WTC11 (cell line): ENCODE measurements at regions not wholly inside any gene's neighbourhood (a gene's known extent, or its start where the extent isn't known, plus 50 kb on each side); places are given as distances from the start of the nearest gene placed in this dataset.

Experiments used
- ATAC-seq: fragments of 200-7000 bp; cut with Tn5 transposase; 2 replicates; pipeline ENCODE4 v1.10.0; 2021; ENCODE audit warnings: mild to moderate bottlenecking, moderate library complexity
- CTCF ChIA-PET: fragments of 300-600 bp; sonication (Branson Sonifier 250); formaldehyde crosslinking; loops from one replicate; lab custom pipeline; 2021; ENCODE audit warnings: antibody characterized with exemption; lab: Charles Lee
- POLR2A ChIA-PET: fragments of 350-600 bp; sonication (Branson Sonifier 250); formaldehyde crosslinking; loops from one replicate; lab custom pipeline; 2021; ENCODE audit warnings: antibody characterized with exemption; lab: Charles Lee
- DNase-seq: peaks from one replicate; pipeline ENCODE4 v3.0.0; 2021; ENCODE audit warnings: low spot score
- H3K27ac Mint-ChIP-seq: 2 replicates; pipeline ENCODE4 v1.8.0; 2021; ENCODE audit warnings: mixed read lengths
- H3K27me3 Mint-ChIP-seq: 2 replicates; pipeline ENCODE4 v1.8.0; 2021; ENCODE audit warnings: low read depth, mild to moderate bottlenecking, moderate library complexity, mixed read lengths
- H3K36me3 Mint-ChIP-seq: 2 replicates; pipeline ENCODE4 v1.8.0; 2021; ENCODE audit warnings: mixed read lengths
- H3K4me1 Mint-ChIP-seq: 2 replicates; pipeline ENCODE4 v1.8.0; 2022; ENCODE audit warnings: mixed read lengths
- H3K4me3 Mint-ChIP-seq: 2 replicates; pipeline ENCODE4 v1.8.0; 2021; ENCODE audit warnings: mild to moderate bottlenecking, moderate library complexity, mixed read lengths
- H3K9me3 Mint-ChIP-seq: 2 replicates; pipeline ENCODE4 v1.8.0; 2021; ENCODE audit warnings: mixed read lengths
- AR ChIP-seq: fragments of 250-450 bp; sonication (Bioruptor Pico); IDR thresholded peaks from 2 replicates; pipeline ENCODE4 v1.9.0; 2021; ENCODE audit warnings: mild to moderate bottlenecking
- CREM ChIP-seq: sonication (generic); formaldehyde crosslinking; IDR thresholded peaks from 2 replicates; pipeline ENCODE4 v1.8.1; 2022; ENCODE audit warnings: mild to moderate bottlenecking, missing genetic modification reagents, moderate library complexity
- ELF4 ChIP-seq: sonication (generic); formaldehyde crosslinking; IDR thresholded peaks from 2 replicates; pipeline ENCODE4 v1.8.1; 2022; ENCODE audit warnings: low read depth, mild to moderate bottlenecking, moderate library complexity, missing genetic modification reagents
- ERG ChIP-seq: fragments of 250-450 bp; sonication (Bioruptor Pico); IDR thresholded peaks from 2 replicates; pipeline ENCODE4 v1.8.0; 2021; ENCODE audit warnings: mild to moderate bottlenecking
- FOXK1 ChIP-seq: sonication (generic); formaldehyde crosslinking; IDR thresholded peaks from 2 replicates; pipeline ENCODE4 v1.8.0; 2022; ENCODE audit warnings: mild to moderate bottlenecking, moderate library complexity, missing genetic modification reagents
- GTF2I ChIP-seq: fragments of 250-450 bp; sonication (Bioruptor Pico); conservative IDR thresholded peaks from 2 replicates; pipeline ENCODE4 v1.4.0; 2021; ENCODE audit warnings: mild to moderate bottlenecking
- JAZF1 ChIP-seq: fragments of 250-450 bp; sonication (Bioruptor Pico); IDR thresholded peaks from 2 replicates; pipeline ENCODE4 v1.9.0; 2021; ENCODE audit warnings: moderate library complexity, mild to moderate bottlenecking, inconsistent platforms
- JUN ChIP-seq: sonication (generic); formaldehyde crosslinking; IDR thresholded peaks from 2 replicates; pipeline ENCODE4 v1.8.0; 2023; ENCODE audit warnings: mild to moderate bottlenecking, missing genetic modification reagents
- MXD4 ChIP-seq: fragments of 250-450 bp; sonication (Bioruptor Pico); IDR thresholded peaks from 2 replicates; pipeline ENCODE4 v1.8.0; 2021; ENCODE audit warnings: mild to moderate bottlenecking, moderate library complexity, borderline replicate concordance
- PRRX2 ChIP-seq: fragments of 250-450 bp; sonication (Bioruptor Pico); IDR thresholded peaks from 2 replicates; pipeline ENCODE4 v1.8.0; 2021; ENCODE audit warnings: mild to moderate bottlenecking
- RELA ChIP-seq: sonication (generic); formaldehyde crosslinking; IDR thresholded peaks from 2 replicates; pipeline ENCODE4 v1.8.1; 2022; ENCODE audit warnings: missing genetic modification reagents, mild to moderate bottlenecking, borderline replicate concordance
- SMAD4 ChIP-seq: sonication (generic); formaldehyde crosslinking; IDR thresholded peaks from 2 replicates; pipeline ENCODE4 v1.8.0; 2022; ENCODE audit warnings: mild to moderate bottlenecking, missing genetic modification reagents
- SOX15 ChIP-seq: fragments of 250-450 bp; sonication (Bioruptor Pico); IDR thresholded peaks from 2 replicates; pipeline ENCODE4 v1.9.0; 2021; ENCODE audit warnings: mild to moderate bottlenecking
- TCF7 ChIP-seq: sonication (generic); formaldehyde crosslinking; IDR thresholded peaks from 2 replicates; pipeline ENCODE4 v1.8.0; 2022; ENCODE audit warnings: mild to moderate bottlenecking, low read depth, missing genetic modification reagents, moderate library complexity
- TEAD4 ChIP-seq: sonication (generic); formaldehyde crosslinking; IDR thresholded peaks from 2 replicates; pipeline ENCODE4 v1.8.0; 2022; ENCODE audit warnings: mild to moderate bottlenecking, missing genetic modification reagents
- ZMAT4 ChIP-seq: fragments of 250-450 bp; sonication (Bioruptor Pico); IDR thresholded peaks from 2 replicates; pipeline ENCODE4 v1.9.0; 2021; ENCODE audit warnings: mild to moderate bottlenecking
- ZNF396 ChIP-seq: fragments of 250-450 bp; sonication (Bioruptor Pico); IDR thresholded peaks from 2 replicates; pipeline ENCODE4 v1.8.0; 2021; ENCODE audit warnings: mild to moderate bottlenecking, moderate library complexity, borderline replicate concordance
- ZNF671 ChIP-seq: fragments of 250-450 bp; sonication (Bioruptor Pico); IDR thresholded peaks from 2 replicates; pipeline ENCODE4 v1.8.0; 2021; ENCODE audit warnings: mild to moderate bottlenecking
- TF ChIP-seq, protein P1 (sequence below): sonication (generic); formaldehyde crosslinking; IDR thresholded peaks from 2 replicates; pipeline ENCODE4 v1.8.0; 2023; ENCODE audit warnings: mild to moderate bottlenecking, missing genetic modification reagents
- TF ChIP-seq, protein P2 (sequence below): fragments of 250-450 bp; sonication (Bioruptor Pico); conservative IDR thresholded peaks from 2 replicates; pipeline ENCODE4 v1.9.0; 2021; ENCODE audit warnings: mild to moderate bottlenecking
- TF ChIP-seq, protein P3 (sequence below): sonication (generic); formaldehyde crosslinking; IDR thresholded peaks from 2 replicates; pipeline ENCODE4 v1.8.0; 2022; ENCODE audit warnings: mild to moderate bottlenecking, missing genetic modification reagents

- TF ChIP-seq ERG (CRISPR knock-in tag) (no peak), PRRX2 (CRISPR knock-in tag) (no peak), FOXK1 (CRISPR knock-in tag) (no peak), ZNF396 (CRISPR knock-in tag) (no peak), JAZF1 (CRISPR knock-in tag) (no peak), TCF7 (CRISPR knock-in tag) (no peak), RELA (no peak), CREM (CRISPR knock-in tag) (no peak), TEAD4 (CRISPR knock-in tag) (no peak), MXD4 (CRISPR knock-in tag) (no peak)
- TF ChIP-seq, protein P1, sequence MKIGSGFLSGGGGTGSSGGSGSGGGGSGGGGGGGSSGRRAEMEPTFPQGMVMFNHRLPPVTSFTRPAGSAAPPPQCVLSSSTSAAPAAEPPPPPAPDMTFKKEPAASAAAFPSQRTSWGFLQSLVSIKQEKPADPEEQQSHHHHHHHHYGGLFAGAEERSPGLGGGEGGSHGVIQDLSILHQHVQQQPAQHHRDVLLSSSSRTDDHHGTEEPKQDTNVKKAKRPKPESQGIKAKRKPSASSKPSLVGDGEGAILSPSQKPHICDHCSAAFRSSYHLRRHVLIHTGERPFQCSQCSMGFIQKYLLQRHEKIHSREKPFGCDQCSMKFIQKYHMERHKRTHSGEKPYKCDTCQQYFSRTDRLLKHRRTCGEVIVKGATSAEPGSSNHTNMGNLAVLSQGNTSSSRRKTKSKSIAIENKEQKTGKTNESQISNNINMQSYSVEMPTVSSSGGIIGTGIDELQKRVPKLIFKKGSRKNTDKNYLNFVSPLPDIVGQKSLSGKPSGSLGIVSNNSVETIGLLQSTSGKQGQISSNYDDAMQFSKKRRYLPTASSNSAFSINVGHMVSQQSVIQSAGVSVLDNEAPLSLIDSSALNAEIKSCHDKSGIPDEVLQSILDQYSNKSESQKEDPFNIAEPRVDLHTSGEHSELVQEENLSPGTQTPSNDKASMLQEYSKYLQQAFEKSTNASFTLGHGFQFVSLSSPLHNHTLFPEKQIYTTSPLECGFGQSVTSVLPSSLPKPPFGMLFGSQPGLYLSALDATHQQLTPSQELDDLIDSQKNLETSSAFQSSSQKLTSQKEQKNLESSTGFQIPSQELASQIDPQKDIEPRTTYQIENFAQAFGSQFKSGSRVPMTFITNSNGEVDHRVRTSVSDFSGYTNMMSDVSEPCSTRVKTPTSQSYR (CRISPR knock-in tag) = no peak
Measured at GRCh38 chr3:101946906-101947305, 97.6 kb downstream of the NFKBIZ start (continued).

GRCh38 chr3:101950510-101950909 is 101.2 kb downstream of the NFKBIZ start:
- ATAC-seq = no peak
- TF ChIP-seq ELF4 (CRISPR knock-in tag) (no peak), ZNF671 (no peak), SOX15 (CRISPR knock-in tag) (no peak), AR (CRISPR knock-in tag) (no peak)
- CTCF ChIA-PET = no interaction called here

GRCh38 chr3:101950985-101951733 is 101.8 kb downstream of the NFKBIZ start:
- Mint-ChIP-seq H3K36me3 (no peaks in the 10 kb centered on the region), H3K4me3 (no peak overlapping the region), H3K27me3 (no peaks in the 10 kb centered on the region), H3K4me1 (no peaks in the 10 kb centered on the region), H3K27ac (no peak overlapping the region), H3K9me3 (peaks cover 3% of the 10 kb centered on the region)
- ATAC-seq (no peak), DNase-seq (no peak)
- ChIA-PET CTCF (no interaction called here), POLR2A (no interaction called here)
- no peak for TF ChIP-seq ZNF396 (CRISPR knock-in tag)
- TF ChIP-seq ERG (CRISPR knock-in tag) = no peak
- no peak for TF ChIP-seq GTF2I (CRISPR knock-in tag)
- TF ChIP-seq, protein P2, sequence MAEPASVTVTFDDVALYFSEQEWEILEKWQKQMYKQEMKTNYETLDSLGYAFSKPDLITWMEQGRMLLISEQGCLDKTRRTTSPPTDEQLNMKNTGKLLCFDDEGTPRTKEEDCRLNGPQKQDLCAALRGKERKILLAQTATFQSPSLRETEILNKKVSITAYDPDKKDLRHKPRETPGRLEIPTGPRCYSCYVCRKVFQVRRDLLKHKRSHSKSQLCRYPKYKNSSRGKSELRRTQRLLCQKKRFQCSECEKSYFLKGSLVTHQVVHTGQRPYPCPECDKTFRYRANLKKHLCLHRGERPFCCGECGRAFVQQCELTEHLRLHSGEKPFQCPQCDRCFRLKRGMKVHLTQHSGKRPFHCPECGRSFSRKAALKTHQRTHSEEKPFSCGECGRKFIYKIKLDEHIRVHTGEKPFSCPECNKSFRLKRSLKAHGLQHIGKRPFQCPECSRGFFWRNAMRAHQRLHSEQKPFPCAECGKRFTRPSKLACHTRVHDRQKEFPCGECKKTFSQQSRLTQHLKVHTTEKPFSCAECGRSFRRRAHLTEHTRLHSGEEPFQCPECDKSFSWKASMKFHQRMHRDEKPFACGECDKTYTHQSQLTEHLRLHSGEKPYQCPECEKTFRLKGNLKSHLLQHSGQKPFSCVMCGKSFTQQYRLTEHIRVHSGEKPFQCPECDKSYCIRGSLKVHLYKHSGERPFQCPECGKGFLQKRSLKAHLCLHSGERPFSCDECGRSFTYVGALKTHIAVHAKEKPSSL (CRISPR knock-in tag) = no peak
- no peak for TF ChIP-seq JUN
- TF ChIP-seq SMAD4 (CRISPR knock-in tag) = no peak
- no peak for TF ChIP-seq ZMAT4 (CRISPR knock-in tag)
- TF ChIP-seq, protein P3, sequence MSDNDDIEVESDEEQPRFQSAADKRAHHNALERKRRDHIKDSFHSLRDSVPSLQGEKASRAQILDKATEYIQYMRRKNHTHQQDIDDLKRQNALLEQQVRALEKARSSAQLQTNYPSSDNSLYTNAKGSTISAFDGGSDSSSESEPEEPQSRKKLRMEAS (CRISPR knock-in tag) = no peak

More at GRCh38 chr3:101950510-101950909, 101.2 kb downstream of the NFKBIZ start:
- POLR2A ChIA-PET = no interaction called here
- Mint-ChIP-seq H3K27ac (no peak overlapping the region), H3K9me3 (peaks cover 3% of the 10 kb centered on the region), H3K27me3 (no peaks in the 10 kb centered on the region), H3K4me1 (no peaks in the 10 kb centered on the region), H3K4me3 (no peak overlapping the region), H3K36me3 (no peaks in the 10 kb centered on the region)
- no peak for DNase-seq
